Thyroid gland (tissue), 4 donors: ENCODE measurements at regions not wholly inside any gene's neighbourhood (a gene's known extent, or its start where the extent isn't known, plus 50 kb on each side); places are given as distances from the start of the nearest gene placed in this dataset.
"Not testable (repeated sequence)": the region's sequence is repeated elsewhere in the genome, so short reads cannot be mapped to it uniquely, and the experiment has no call there.

ENCODE experiments used
- DNase-seq, 2 donors: peaks; one replicate each; pipeline ENCODE4 v3.0.0-alpha.2; 2019
- H3K27ac ChIP-seq, 3 donors: fragments of 200-600 bp; sonication (generic); 1 replicate in 2 of 3; 2 replicates in 1 of 3; pipeline ENCODE4 v1.5.1; 2016 to 2019; ENCODE audit warnings: mild to moderate bottlenecking in 1 of 3, moderate library complexity in 1 of 3
- H3K27me3 ChIP-seq: fragments of 200-600 bp; sonication (generic); one replicate; pipeline ENCODE4 v1.5.1; 2019
- H3K36me3 ChIP-seq, 2 donors: fragments of 200-600 bp; sonication (generic); one replicate each; pipeline ENCODE4 v1.5.1; 2016 to 2019
- H3K4me1 ChIP-seq, 2 donors: fragments of 200-600 bp; sonication (generic); one replicate each; pipeline ENCODE4 v1.5.1; 2017 to 2019
- H3K4me3 ChIP-seq, 3 donors: fragments of 200-600 bp; sonication (generic); replicated peaks in 1 of 3; 1 replicate in 2 of 3; 2 replicates in 1 of 3; pipeline ENCODE4 v1.5.1; 2016; ENCODE audit warnings: mild to moderate bottlenecking in 1 of 3
- H3K9me3 ChIP-seq: fragments of 200-600 bp; sonication (generic); one replicate; pipeline ENCODE4 v1.5.1; 2017
- POLR2A ChIP-seq, 2 donors: fragments of 450-650 bp; IDR thresholded peaks; one replicate each; pipeline ENCODE4 v1.6.1; 2017; ENCODE audit warnings: antibody characterized with exemption in 2 of 2, mild to moderate bottlenecking in 2 of 2, moderate library complexity in 1 of 2
- WGBS, 2 donors: methylation state at CpG; one replicate each; pipeline ENCODE4 v1.1.5; 2017; 5-methylcytosine and 5-hydroxymethylcytosine counted together
- intact Hi-C: fragments of 100-400 bp; cut with DNase I; formaldehyde crosslinking; loops from one replicate; pipeline ENCODE4 v1.15.1; 2023
- TF ChIP-seq, protein P1 (sequence below), 6 experiments: fragments of 200-600 bp in 3 of 6; fragments of 450-650 bp in 3 of 6; sonication (generic) in 3 of 6; IDR thresholded peaks; one replicate each; pipeline ENCODE4 v1.5.1; 2016 to 2019; ENCODE audit warnings: antibody characterized with exemption in 6 of 6, mild to moderate bottlenecking in 2 of 6, inconsistent platforms in 1 of 6, moderate library complexity in 1 of 6

DNA sequence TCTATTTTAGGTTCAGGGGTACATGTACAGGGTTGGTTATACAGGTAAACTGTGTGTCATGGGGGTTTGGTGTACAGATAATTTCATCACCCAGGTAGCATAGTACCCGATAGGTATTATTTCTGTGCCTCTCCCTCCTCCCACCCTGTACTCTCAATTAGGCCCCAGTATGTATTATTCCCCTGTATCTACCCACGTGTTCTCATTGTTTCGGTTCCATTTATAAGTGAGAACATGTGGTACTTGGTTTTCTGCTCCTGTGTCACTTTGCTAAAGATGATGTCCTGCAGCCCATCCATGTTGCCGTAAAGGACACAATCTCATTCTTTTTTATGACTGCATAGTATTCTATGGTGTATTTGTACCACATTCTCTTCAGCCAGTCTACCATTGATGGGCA, 96.8 kb upstream of the SLC24A2 start:
- H3K27me3 ChIP-seq, result no peaks in the 10 kb centered on the region
- no peak overlapping the region for H3K4me3 ChIP-seq
- H3K27ac ChIP-seq, result no peak overlapping the region
- DNase-seq, result no peak
- H3K36me3 ChIP-seq, result no peaks in the 10 kb centered on the region
- no peaks in the 10 kb centered on the region for H3K4me1 ChIP-seq
- WGBS, 2 donors, result 97% methylated on average over 4 of the region's 4 CpGs
- H3K9me3 ChIP-seq, result no peaks in the 10 kb centered on the region
- intact Hi-C loops, result no loop called here
- no peak for TF ChIP-seq POLR2A (IDR thresholded peaks at IDR 0.05)
- TF ChIP-seq, protein P1, sequence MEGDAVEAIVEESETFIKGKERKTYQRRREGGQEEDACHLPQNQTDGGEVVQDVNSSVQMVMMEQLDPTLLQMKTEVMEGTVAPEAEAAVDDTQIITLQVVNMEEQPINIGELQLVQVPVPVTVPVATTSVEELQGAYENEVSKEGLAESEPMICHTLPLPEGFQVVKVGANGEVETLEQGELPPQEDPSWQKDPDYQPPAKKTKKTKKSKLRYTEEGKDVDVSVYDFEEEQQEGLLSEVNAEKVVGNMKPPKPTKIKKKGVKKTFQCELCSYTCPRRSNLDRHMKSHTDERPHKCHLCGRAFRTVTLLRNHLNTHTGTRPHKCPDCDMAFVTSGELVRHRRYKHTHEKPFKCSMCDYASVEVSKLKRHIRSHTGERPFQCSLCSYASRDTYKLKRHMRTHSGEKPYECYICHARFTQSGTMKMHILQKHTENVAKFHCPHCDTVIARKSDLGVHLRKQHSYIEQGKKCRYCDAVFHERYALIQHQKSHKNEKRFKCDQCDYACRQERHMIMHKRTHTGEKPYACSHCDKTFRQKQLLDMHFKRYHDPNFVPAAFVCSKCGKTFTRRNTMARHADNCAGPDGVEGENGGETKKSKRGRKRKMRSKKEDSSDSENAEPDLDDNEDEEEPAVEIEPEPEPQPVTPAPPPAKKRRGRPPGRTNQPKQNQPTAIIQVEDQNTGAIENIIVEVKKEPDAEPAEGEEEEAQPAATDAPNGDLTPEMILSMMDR (IDR thresholded peaks at IDR 0.05), result no peak

DNA sequence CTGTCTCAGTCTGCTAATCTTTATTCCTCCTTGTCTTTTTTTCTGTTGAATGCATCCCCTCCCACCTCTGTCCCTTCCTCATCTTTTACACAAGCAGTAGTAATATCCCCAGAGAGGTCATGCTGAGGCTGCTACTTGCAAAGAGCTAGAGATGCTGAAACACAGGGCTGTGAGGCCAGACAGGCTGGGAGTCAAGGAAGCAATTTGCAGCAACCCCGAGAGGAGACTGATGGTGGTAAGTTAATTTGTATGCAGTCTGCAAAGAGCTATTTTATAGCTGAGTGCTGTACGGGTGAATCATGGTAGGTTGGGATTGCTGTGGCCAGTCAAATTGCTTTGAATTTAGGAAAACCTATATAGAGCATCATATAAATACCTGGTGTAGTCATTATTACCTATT, 90.2 kb upstream of the SLC24A2 start:
- Histone ChIP-seq H3K36me3 (no peaks in the 10 kb centered on the region), H3K4me1 (no peaks in the 10 kb centered on the region), H3K9me3 (no peaks in the 10 kb centered on the region), H3K27me3 (no peaks in the 10 kb centered on the region), H3K27ac (no peak overlapping the region), H3K4me3 (no peak overlapping the region)
- TF ChIP-seq, protein P1 (IDR thresholded peaks at IDR 0.05), result no peak
- no peak for TF ChIP-seq POLR2A (IDR thresholded peaks at IDR 0.05)
- intact Hi-C loops, result no loop called here
- WGBS, 2 donors, result 54 to 89% methylated on average over 2 of the region's 2 CpGs
- DNase-seq, result no peak

DNA sequence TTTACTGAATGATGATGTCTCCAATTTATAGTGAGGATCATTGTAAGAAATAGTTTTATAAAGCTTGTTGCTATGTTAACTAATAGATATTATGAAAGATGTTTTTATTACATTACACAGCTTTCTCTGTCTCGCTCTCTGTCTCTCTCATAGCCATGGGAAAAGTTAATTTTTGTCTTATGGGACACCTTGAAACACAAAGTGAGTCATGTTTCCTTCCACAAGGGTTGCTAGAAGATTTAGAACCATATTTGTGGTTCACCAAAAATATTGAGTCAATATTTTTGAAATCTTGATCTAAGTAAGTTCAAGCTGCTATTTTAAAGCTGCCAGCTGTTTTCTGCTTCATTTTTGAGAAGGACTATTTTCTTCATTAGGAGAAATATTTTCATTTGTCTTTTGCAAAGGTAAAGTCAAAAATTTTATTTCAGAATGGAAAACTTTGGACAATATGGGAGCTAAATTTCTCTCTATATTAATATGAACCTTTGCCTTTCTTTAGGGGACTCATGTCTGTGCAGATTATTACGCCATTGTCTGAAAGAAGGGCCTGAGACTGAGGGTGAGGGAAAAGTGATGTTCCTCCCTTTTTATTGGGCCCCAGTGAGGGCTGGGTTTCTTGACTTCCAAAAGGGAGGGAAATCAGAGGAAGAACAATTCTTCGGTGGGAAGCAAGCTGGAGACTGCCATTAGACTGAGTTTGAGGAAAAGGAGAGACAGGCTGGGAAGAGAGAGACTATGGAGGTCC, 87.9 kb upstream of the SLC24A2 start:
- 59 to 60% methylated on average over 3 of the region's 3 CpGs for WGBS, 2 donors
- H3K36me3 ChIP-seq, result no peaks in the 10 kb centered on the region
- TF ChIP-seq, protein P1 (IDR thresholded peaks at IDR 0.05), result no peak
- TF ChIP-seq POLR2A (IDR thresholded peaks at IDR 0.05), result no peak
- H3K27ac ChIP-seq, result no peak overlapping the region
- DNase-seq, result no peak
- intact Hi-C loops, result no loop called here
- H3K4me3 ChIP-seq, result no peak overlapping the region
- H3K9me3 ChIP-seq, result no peaks in the 10 kb centered on the region
- H3K4me1 ChIP-seq, result no peaks in the 10 kb centered on the region
- H3K27me3 ChIP-seq, result no peaks in the 10 kb centered on the region

DNA sequence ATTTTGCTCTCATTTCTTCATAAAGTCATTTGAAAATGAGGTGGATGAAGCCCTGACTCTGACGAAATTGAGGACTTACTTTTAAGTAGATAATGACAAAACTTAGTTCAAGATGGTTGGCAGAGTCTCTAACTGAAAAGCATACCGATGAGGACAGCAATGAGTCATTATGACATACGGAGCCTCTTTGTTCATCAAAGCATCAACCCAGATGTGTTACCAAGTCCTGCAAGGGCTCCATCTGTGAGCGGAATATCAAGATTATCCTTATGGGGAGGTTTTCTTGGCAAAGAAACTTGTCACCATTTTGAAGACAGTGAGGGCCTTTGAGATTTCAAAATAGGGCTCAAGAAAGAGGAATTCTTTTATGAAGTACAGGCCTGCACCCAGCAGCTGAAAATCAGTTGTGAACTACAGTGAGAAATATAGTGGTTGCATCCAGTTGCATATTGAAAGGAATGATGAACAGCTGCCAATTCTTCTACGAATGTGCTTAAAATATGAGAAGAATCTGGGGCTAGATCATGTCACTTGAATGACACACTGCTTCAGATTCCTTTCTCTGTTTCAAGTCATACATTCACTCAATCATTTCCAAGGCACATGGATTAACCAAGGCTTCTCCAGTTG, 86.6 kb upstream of the SLC24A2 start:
- DNase-seq, result no peak

DNA sequence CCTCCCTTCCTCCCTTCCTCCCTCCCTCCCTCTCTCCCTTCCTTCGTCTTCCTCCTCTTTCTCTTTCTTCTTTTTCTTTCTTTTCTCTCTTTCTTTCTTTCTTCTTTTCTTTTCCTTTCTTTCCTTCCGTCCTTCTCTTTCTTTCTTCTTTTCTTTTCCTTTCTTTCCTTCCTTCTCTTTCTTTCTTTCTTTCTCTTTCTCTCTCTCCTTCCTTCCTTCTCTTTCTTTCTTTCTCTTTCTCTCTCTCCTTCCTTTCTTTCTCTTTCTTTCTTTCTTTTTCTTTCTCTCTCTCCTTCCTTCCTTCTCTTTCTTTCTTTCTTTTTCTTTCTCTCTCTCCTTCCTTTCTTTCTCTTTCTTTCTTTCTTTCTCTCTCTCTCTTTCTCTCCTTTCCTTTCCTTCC, 84.4 kb upstream of the SLC24A2 start:
- 78 to 91% methylated on average over 2 of the region's 2 CpGs for WGBS, 2 donors
- H3K4me3 ChIP-seq, H3K27me3 ChIP-seq, H3K27ac ChIP-seq, H3K36me3 ChIP-seq, intact Hi-C loops, H3K4me1 ChIP-seq, H3K9me3 ChIP-seq, DNase-seq: not testable (repeated sequence)

More for the DNA sequence above, 86.6 kb upstream of the SLC24A2 start:
- 77 to 87% methylated on average over 5 of the region's 5 CpGs for WGBS, 2 donors
- no peak overlapping the region for H3K4me3 ChIP-seq
- H3K27ac ChIP-seq, result no peak overlapping the region
- H3K27me3 ChIP-seq, result no peaks in the 10 kb centered on the region
- H3K9me3 ChIP-seq, result no peaks in the 10 kb centered on the region
- H3K4me1 ChIP-seq, result no peaks in the 10 kb centered on the region
- TF ChIP-seq POLR2A (IDR thresholded peaks at IDR 0.05), result no peak
- TF ChIP-seq, protein P1 (IDR thresholded peaks at IDR 0.05), result no peak
- H3K36me3 ChIP-seq, result no peaks in the 10 kb centered on the region
- intact Hi-C loops, result no loop called here
